GM19372 (cell line): ENCODE measurements at regions not wholly inside any gene's neighbourhood (a gene's known extent, or its start where the extent isn't known, plus 50 kb on each side); places are given as distances from the start of the nearest gene placed in this dataset.

Experiments used
- ATAC-seq: cut with Tn5 transposase; IDR thresholded peaks from one replicate; pipeline ENCODE4 v1.9.1; 2021; ENCODE audit warnings: mild to moderate bottlenecking, low read depth, moderate library complexity; ENCODE audit not compliant: unreplicated experiment

- no peak for ATAC-seq
Measured at GRCh38 chr5:62742207-62742606, 163.6 kb downstream of the LRRC70 start.

DNA sequence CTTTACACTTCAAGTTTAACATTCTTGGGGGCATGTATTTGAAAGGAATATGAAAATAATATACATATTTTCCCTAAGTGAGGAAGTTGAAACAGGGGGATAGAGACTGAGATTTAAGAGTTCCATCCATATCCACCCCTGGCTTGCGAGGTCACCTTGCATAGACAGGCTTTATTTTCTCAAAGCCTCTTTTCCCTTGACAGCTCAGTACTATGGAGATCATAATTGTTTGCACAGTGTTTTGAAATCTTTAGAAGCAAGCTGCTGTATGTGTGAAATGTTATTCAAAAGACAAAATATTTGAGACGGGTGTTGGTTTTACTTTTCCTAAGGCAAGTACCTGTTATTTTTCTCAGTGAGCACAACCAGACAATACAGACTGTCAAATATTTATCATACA, 163.1 kb downstream of the LRRC70 start:
- ATAC-seq: no peak

GRCh38 chr5:62737766-62738165, 159.1 kb downstream of the LRRC70 start:
- ATAC-seq: no peak

DNA sequence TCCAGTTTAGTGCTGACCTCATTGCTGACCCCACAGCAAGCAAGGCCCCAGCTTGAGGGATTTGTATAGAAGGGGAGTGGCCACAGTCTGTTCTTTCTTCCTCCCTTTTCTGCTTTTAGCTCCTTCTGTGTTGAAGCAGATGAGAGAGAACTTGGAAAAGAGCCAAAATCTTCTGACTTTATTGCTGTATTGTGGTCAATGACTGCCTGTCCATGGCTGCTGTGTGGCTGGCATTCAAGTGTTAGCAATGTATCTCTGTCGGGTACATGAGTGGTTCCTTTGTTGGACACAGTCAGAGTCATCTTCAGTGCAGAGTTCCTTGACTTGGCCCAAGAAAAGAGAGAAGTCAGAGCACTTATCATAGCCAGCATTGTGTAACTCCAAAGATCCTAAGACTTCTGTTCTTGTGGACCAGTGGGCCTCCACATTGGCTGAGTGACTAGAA, 154.1 kb downstream of the LRRC70 start:
- ATAC-seq: no peak

DNA sequence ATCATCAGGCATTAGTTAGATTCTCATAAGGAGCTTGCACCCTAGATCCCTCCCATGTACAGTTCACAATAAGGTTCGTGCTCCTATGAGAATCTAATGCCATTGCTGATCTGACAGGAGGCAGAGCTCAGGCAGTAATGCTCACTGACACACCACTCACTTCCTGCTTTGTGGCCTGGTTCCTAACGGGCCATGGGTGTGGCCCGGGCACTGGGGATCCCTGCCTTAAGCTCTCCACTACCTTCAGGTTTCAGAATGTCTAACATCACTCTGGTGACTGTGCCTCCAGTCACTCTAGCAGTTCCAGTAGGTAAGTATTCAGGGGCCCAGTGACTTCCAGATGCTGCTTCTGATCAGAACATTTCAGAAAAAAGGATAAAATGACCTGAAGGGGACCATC, 152.4 kb downstream of the LRRC70 start:
- no peak for ATAC-seq

GRCh38 chr5:62729675-62730074, 151.1 kb downstream of the LRRC70 start:
- ATAC-seq: no peak

GRCh38 chr5:62727861-62728260, 149.2 kb downstream of the LRRC70 start:
- no peak for ATAC-seq

- no peak for ATAC-seq
Measured at GRCh38 chr5:62727184-62727583, 148.6 kb downstream of the LRRC70 start.

DNA sequence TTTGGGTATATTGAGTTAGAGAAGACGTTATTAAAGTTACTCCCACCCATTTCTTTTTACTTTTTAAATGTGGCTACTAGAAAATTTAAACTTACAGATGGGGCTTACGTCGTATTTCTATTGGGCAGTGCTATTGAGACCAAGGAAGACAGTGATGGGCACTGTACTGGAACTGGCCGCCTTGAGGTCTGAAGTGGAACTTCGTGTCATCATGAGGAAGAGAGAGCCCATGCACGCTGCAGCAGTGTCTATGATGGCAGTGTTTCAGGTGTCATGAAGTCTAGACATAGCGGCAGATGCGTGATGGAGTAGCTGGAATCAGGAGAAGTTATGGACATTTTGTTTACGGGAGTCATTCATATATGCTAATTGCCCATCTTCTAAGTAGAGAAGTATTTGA, 143.7 kb downstream of the LRRC70 start:
- ATAC-seq: no peak

DNA sequence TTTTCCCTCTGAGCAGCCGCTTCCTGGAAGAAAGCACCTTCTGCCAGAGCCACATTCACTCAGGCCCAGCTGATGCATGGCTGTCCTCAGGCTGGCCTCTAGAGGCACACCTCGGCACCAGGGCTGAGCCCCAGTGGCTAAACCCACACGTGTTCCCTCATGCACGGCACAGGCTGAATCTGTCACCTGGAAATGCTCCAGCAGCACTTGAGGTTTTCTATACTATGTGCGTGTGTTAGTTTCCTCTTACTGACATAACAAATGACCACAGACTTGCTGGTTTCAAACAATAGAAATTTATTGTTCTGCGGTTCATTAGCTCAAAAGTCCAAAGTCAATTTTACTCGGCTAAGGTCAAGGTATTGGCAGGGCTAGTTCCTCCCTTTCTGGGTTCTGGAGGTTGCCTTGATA, 141.4 kb downstream of the LRRC70 start:
- ATAC-seq: peak; percentile 97

DNA sequence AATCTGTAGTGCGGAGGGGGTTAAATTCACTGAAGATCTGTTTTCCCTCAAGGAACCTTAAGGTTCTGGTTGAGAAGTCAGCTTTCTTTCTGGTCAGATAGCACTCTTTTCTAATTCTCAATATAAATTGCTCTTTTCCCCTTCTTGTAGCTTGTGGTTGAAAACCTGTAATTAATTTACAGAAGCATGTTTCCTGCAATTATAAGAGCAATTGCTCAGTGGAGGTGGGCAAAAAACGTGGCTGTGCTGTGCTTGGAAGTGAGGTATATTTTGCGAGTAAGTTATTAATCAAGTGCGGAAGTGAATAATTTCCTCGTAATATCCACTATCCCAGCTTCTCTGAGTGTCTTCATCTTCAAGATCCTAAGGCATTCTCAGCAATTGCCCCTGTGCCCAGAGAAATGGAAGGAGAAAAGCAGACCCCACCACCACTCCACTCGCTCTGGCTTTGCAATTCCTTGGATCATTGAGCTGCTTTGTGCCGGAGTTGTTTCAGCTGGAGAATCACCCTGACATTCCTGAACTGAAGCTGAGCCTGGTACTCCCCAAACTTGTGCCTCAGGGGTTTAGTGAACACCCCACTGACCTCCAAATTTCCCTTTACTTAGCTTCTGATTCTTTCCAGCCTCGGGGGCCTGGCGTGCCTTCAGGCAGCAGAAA, 140.6 kb downstream of the LRRC70 start:
- ATAC-seq: no peak

- ATAC-seq: no peak
Measured at GRCh38 chr5:62718324-62718723, 139.7 kb downstream of the LRRC70 start.

GRCh38 chr5:62717301-62717933, 138.8 kb downstream of the LRRC70 start:
- no peak for ATAC-seq

DNA sequence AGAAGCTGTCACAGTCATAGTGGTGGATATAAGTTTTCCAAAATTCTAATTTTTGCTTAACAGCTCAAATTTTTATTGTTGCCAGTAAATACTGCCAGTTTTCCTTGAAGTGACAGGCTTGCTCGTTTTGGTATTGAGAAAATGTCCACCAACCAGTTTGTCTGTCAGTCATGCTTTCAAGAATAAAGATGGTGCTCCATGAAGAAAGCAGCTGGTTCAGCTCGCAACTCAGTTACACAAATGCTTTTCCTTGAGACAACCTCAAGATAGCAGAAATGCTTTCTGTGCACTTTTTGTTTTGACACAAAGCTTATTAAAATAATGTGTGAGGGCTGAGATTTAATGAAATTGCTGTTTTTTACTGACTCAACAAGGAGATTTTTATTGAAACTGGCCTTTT, 135.7 kb downstream of the LRRC70 start:
- ATAC-seq: no peak

- no peak for ATAC-seq
Measured at GRCh38 chr5:62708481-62709325, 130.1 kb downstream of the LRRC70 start.

DNA sequence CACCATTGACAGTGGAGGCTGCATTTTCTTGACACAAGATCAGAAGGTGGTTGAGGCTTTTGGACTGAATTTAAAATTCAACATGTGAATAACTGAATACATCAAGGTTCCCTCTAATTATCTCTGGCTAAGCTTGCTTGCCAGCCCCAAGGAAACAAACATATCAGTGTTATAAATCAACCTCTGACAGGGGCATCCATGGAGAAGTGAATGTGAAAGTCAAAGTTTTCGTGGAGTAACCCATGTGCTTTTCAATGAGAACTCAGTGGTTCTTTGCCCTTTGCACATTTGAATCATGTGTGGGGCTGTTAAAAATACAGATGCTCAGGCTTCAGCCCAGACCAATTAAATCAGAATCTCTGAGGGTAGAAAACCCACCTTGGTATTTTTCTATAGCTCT, 128.9 kb downstream of the LRRC70 start:
- ATAC-seq: no peak

DNA sequence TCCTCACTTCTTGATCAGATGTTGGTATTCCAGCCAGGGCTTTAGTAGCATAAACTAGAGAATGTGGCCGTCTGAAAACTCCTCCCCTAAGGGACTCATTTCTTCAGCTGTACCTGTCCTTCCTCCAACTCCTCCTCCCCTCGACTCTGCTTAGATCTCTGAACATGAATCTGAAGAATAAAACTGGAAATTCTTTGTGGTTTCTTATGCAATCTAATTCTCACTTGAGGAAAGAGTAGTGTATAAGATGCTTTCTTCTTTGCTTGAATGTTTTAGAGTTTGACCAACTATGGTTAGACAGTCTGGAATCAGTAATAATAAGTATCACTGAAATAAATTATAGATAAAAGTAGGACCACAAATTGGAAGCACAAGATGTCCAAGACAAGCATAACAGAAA, 128.5 kb downstream of the LRRC70 start:
- ATAC-seq: no peak

DNA sequence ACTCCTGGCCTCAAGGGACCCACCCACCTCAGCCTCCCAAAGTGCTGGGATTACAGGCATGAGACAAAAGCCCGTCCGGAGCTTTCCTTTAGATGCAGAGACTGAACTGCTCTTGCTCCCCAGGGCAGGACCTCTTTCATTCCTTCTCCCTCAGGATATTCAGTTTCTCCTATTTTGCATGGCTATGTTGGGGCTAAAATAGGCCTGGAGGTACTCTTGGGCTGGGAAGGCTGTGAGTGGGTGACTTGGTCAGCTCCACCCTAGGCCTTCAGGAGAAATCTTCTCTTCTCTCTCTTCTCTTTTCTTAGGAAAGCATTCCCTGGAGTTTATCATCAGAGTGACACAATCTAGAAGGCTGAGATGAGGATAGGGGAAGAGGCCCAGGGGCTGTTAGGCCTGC, 126.4 kb downstream of the LRRC70 start:
- no peak for ATAC-seq

DNA sequence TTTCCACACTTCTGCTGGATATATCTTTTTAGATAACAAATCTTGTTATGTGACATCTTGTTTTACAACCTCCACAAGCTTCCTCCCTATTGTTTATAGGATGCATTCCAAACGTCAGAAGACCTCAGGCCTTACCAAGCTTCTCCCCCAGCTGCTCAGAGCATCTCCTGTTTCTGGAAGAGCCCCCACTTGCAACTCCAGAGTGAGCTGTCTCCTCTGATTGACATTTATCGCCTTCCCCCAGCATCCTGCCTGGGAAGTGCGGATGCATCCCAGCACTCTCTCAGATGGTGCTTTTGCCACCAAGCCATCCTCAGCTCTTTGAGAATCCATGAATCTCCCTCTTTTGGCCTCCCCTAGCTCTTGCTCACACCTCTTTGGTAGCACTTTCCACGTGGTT, 123.5 kb downstream of the LRRC70 start:
- ATAC-seq: no peak

- no peak for ATAC-seq
Measured at GRCh38 chr5:62701036-62701435, 122.4 kb downstream of the LRRC70 start.

- no peak for ATAC-seq
Measured at GRCh38 chr5:62698756-62699155, 120.1 kb downstream of the LRRC70 start.

DNA sequence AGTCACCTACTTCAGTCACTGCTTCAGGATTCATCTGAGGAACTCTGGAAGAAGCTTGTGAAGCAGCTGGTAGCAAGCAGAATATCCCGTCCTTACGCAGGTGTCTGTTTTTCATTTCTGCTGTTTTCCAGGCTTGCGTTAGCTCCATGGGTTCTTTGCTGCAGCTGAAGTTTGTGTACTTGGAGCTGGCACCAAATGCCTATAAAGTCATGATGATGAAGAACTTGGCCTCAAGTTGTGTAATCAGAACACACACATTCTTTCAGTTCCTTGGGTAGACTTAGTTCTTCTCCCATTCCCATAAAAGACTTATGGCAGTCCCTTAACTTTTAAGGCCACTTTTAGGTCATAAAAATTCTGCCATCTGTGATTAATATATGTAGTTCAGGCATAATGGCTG, 116.7 kb downstream of the LRRC70 start:
- ATAC-seq: no peak
